ENCODE measurements at regions not wholly inside any gene's neighbourhood (a gene's known extent, or its start where the extent isn't known, plus 50 kb on each side); places are given as distances from the start of the nearest gene placed in this dataset.
"Not testable (repeated sequence)": the region's sequence is repeated elsewhere in the genome, so short reads cannot be mapped to it uniquely, and the experiment has no call there.

DNA sequence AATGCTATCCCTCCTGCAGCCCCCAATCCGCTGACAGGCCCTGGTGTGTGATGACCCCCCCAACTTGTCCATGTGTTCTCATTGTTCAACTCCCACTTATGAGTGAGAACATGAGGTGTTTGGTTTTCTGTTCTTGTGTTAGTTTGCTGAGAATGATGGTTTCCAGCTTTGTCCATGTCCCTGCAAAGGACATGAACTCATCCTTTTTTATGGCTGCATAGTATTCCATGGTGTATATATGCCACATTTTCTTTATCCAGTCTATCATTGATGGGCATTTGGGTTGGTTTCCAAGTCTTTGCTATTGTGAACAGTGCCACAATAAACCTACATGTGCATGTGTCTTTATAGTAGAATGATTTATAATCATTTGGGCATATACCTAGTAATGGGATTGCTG is 131.9 kb upstream of the MTPN start:
- TF ChIP-seq, protein P1, sequence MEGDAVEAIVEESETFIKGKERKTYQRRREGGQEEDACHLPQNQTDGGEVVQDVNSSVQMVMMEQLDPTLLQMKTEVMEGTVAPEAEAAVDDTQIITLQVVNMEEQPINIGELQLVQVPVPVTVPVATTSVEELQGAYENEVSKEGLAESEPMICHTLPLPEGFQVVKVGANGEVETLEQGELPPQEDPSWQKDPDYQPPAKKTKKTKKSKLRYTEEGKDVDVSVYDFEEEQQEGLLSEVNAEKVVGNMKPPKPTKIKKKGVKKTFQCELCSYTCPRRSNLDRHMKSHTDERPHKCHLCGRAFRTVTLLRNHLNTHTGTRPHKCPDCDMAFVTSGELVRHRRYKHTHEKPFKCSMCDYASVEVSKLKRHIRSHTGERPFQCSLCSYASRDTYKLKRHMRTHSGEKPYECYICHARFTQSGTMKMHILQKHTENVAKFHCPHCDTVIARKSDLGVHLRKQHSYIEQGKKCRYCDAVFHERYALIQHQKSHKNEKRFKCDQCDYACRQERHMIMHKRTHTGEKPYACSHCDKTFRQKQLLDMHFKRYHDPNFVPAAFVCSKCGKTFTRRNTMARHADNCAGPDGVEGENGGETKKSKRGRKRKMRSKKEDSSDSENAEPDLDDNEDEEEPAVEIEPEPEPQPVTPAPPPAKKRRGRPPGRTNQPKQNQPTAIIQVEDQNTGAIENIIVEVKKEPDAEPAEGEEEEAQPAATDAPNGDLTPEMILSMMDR (IDR thresholded peaks at IDR 0.05; ENCODE audit: low read depth, low read length, missing input control): not testable (repeated sequence)
- TF ChIP-seq, protein P2, sequence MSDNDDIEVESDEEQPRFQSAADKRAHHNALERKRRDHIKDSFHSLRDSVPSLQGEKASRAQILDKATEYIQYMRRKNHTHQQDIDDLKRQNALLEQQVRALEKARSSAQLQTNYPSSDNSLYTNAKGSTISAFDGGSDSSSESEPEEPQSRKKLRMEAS (IDR thresholded peaks at IDR 0.05): not testable (repeated sequence)
- TF ChIP-seq, protein P3, sequence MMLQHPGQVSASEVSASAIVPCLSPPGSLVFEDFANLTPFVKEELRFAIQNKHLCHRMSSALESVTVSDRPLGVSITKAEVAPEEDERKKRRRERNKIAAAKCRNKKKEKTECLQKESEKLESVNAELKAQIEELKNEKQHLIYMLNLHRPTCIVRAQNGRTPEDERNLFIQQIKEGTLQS (IDR thresholded peaks at IDR 0.05): not testable (repeated sequence)
- not testable (repeated sequence) for TF ChIP-seq YY1, RXRA (IDR thresholded peaks at IDR 0.05)
- TF ChIP-seq, protein P4, sequence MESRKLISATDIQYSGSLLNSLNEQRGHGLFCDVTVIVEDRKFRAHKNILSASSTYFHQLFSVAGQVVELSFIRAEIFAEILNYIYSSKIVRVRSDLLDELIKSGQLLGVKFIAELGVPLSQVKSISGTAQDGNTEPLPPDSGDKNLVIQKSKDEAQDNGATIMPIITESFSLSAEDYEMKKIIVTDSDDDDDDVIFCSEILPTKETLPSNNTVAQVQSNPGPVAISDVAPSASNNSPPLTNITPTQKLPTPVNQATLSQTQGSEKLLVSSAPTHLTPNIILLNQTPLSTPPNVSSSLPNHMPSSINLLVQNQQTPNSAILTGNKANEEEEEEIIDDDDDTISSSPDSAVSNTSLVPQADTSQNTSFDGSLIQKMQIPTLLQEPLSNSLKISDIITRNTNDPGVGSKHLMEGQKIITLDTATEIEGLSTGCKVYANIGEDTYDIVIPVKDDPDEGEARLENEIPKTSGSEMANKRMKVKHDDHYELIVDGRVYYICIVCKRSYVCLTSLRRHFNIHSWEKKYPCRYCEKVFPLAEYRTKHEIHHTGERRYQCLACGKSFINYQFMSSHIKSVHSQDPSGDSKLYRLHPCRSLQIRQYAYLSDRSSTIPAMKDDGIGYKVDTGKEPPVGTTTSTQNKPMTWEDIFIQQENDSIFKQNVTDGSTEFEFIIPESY (IDR thresholded peaks at IDR 0.05): not testable (repeated sequence)

Data from liver (tissue), 3 donors.